GM12878 (cell line): ENCODE measurements at regions not wholly inside any gene's neighbourhood (a gene's known extent, or its start where the extent isn't known, plus 50 kb on each side); places are given as distances from the start of the nearest gene placed in this dataset.
"Not testable (repeated sequence)": the region's sequence is repeated elsewhere in the genome, so short reads cannot be mapped to it uniquely, and the experiment has no call there.

ENCODE experiments used
- ATAC-seq: fragments of 200-7000 bp; cut with Tn5 transposase; 3 replicates; pipeline ENCODE4 v1.9.1; 2020; ENCODE audit warnings: mild to moderate bottlenecking, moderate library complexity
- BruUV-seq: library from RNA; stranded (reverse); fragments of 400-500 nt; replicated peaks from 2 replicates; lab custom pipeline; 2021; lab: Mats Ljungman, UMichigan
- CTCF ChIA-PET: fragments of 300-600 bp; sonication (Branson Sonifier 250); formaldehyde crosslinking; extraction: SDS; loops from one replicate; lab custom pipeline; 2021; ENCODE audit warnings: inconsistent platforms; lab: Yijun Ruan, JAX
- POLR2A ChIA-PET: fragments of 350-600 bp; formaldehyde crosslinking; extraction: SDS; loops from one replicate; lab custom pipeline; 2021; ENCODE audit warnings: inconsistent platforms; lab: Charles Lee
- RAD21 ChIA-PET: fragments of 300-600 bp; sonication (Branson Sonifier 250); formaldehyde crosslinking; loops from one replicate; lab custom pipeline; 2023; ENCODE audit warnings: antibody characterized with exemption; ENCODE audit not compliant: unreplicated experiment; lab: Charles Lee
- SMC1A ChIA-PET: fragments of 300-600 bp; sonication (Branson Sonifier 250); formaldehyde crosslinking; loops from one replicate; lab custom pipeline; 2023; ENCODE audit not compliant: unreplicated experiment, uncharacterized antibody; lab: Charles Lee
- DNase-seq: peaks from one replicate; pipeline ENCODE4 v3.0.0-alpha.2; 2011; ENCODE audit warnings: low read depth, low spot score
- FAIRE-seq: peaks from 3 replicates; lab custom pipeline; 2011; peaks lifted over from hg19 to GRCh38; lab: Jason Lieb, UNC
- H2AFZ ChIP-seq: 2 replicates; pipeline ENCODE4 v1.6.0; 2011; ENCODE audit warnings: low read depth, low read length, control low read depth; ENCODE audit not compliant: control insufficient read depth
- H3K27ac ChIP-seq: 2 replicates; pipeline ENCODE4 v1.5.1; 2011; ENCODE audit warnings: control low read depth; ENCODE audit not compliant: control insufficient read depth, insufficient read depth
- H3K27me3 ChIP-seq, 2 experiments: replicated peaks in 1 of 2; 2 replicates each; pipeline versions ENCODE4 v1.6.0 to v1.6.1; 2011; ENCODE audit warnings: low read length in 1 of 2; ENCODE audit not compliant: control insufficient read depth in 2 of 2, insufficient read depth in 2 of 2
- H3K36me3 ChIP-seq, 2 experiments: 2 replicates each; pipeline ENCODE4 v1.5.1; 2011; ENCODE audit warnings: low read length in 1 of 2; ENCODE audit not compliant: control insufficient read depth in 2 of 2, insufficient read depth in 2 of 2
- H3K4me1 ChIP-seq: 2 replicates; pipeline ENCODE4 v1.6.1; 2011; ENCODE audit warnings: mild to moderate bottlenecking, low read length, moderate library complexity, mixed read lengths; ENCODE audit not compliant: control insufficient read depth, insufficient read depth
- H3K4me2 ChIP-seq: 2 replicates; pipeline ENCODE4 v1.6.0; 2011; ENCODE audit warnings: control low read depth; ENCODE audit not compliant: control insufficient read depth, insufficient read depth
- H3K4me3 ChIP-seq: fragments of 200-600 bp; sonication (generic); 2 replicates; pipeline ENCODE4 v1.5.1; 2016
- H3K79me2 ChIP-seq: 2 replicates; pipeline ENCODE4 v1.6.0; 2011; ENCODE audit warnings: low read length; ENCODE audit not compliant: control insufficient read depth, insufficient read depth
- H3K9ac ChIP-seq: 2 replicates; pipeline ENCODE4 v1.8.0; 2011; ENCODE audit warnings: low read length, control low read depth, mixed read lengths; ENCODE audit not compliant: control insufficient read depth, insufficient read depth
- H3K9me3 ChIP-seq: replicated peaks from 3 replicates; pipeline ENCODE4 v1.5.1; 2011; ENCODE audit warnings: mild to moderate bottlenecking, low read length; ENCODE audit not compliant: control insufficient read depth, insufficient read depth
- H4K20me1 ChIP-seq: 2 replicates; pipeline ENCODE4 v1.6.0; 2011; ENCODE audit not compliant: control insufficient read depth, insufficient read depth
- BCL3 ChIP-seq: IDR thresholded peaks from 2 replicates; pipeline ENCODE4 v1.6.1; 2011; ENCODE audit warnings: borderline replicate concordance, low read depth, mild to moderate bottlenecking, moderate library complexity, low read length; ENCODE audit not compliant: insufficient read depth, poor library complexity, severe bottlenecking
- CREM ChIP-seq: IDR thresholded peaks from 2 replicates; pipeline ENCODE4 v1.6.1; 2014; ENCODE audit warnings: antibody characterized with exemption, low read depth
- HDAC2 ChIP-seq: fragments of 200-600 bp; sonication (generic); IDR thresholded peaks from 2 replicates; pipeline ENCODE4 v1.6.1; 2017
- JUND ChIP-seq: IDR thresholded peaks from 2 replicates; pipeline ENCODE4 v1.6.1; 2012; ENCODE audit warnings: low read depth, mild to moderate bottlenecking, low read length, improper control_type of control experiment, moderate library complexity
- NR2F1 ChIP-seq: fragments of 450-650 bp; conservative IDR thresholded peaks from 2 replicates; pipeline ENCODE4 v1.6.1; 2017; ENCODE audit warnings: mild to moderate bottlenecking
- REST ChIP-seq: IDR thresholded peaks from 2 replicates; pipeline ENCODE4 v1.6.1; 2012; ENCODE audit warnings: mild to moderate bottlenecking, low read depth, low read length
- TARDBP ChIP-seq: IDR thresholded peaks from 2 replicates; pipeline ENCODE4 v1.6.1; 2016; ENCODE audit warnings: borderline replicate concordance
- ZNF207 ChIP-seq: fragments of 450-650 bp; IDR thresholded peaks from 2 replicates; pipeline ENCODE4 v1.6.1; 2014; ENCODE audit warnings: antibody characterized with exemption, mild to moderate bottlenecking, borderline replicate concordance
- ZNF217 ChIP-seq: fragments of 450-650 bp; IDR thresholded peaks from 2 replicates; pipeline ENCODE4 v1.6.1; 2017; ENCODE audit warnings: antibody characterized with exemption, mild to moderate bottlenecking
- WGBS: methylation state at CpG from one replicate; pipeline ENCODE4 v1.1.6; 2016; ENCODE audit warnings: low lambda C conversion rate; ENCODE audit not compliant: insufficient replicate concordance, insufficient coverage; ENCODE audit errors: missing lambda C conversion rate; 5-methylcytosine and 5-hydroxymethylcytosine counted together
- in situ Hi-C: fragments of 300-500 bp; cut with MboI; formaldehyde crosslinking; loops from 9 replicates; pipeline ENCODE4 v1.14.3; 2018; ENCODE audit warnings: mixed read lengths
- intact Hi-C: fragments of 100-400 bp; cut with micrococcal nuclease; formaldehyde crosslinking; loops from one replicate; pipeline ENCODE4 v1.14.2; 2022; ENCODE audit not compliant: unreplicated experiment

GRCh38 chr3:5608971-5609370 lies 421.5 kb downstream of the EDEM1 start:
- BruUV-seq, H3K4me3 ChIP-seq, H3K27ac ChIP-seq, H3K4me1 ChIP-seq, H2AFZ ChIP-seq, ATAC-seq, H3K9me3 ChIP-seq, H3K79me2 ChIP-seq, H3K4me2 ChIP-seq, FAIRE-seq, H3K36me3 ChIP-seq, in situ Hi-C loops, intact Hi-C loops, DNase-seq, H3K9ac ChIP-seq, H3K27me3 ChIP-seq, H4K20me1 ChIP-seq, CTCF ChIA-PET, SMC1A ChIA-PET, RAD21 ChIA-PET, POLR2A ChIA-PET: not testable (repeated sequence)
- WGBS, result 73% methylated on average over 4 of the region's 4 CpGs

GRCh38 chr3:5613599-5613998 lies 426.1 kb downstream of the EDEM1 start:
- Histone ChIP-seq H3K4me1 (no peaks in the 10 kb centered on the region), H3K9me3 (no peaks in the 10 kb centered on the region), H3K36me3 (no peaks in the 10 kb centered on the region), H3K27me3 (no peaks in the 10 kb centered on the region), H4K20me1 (no peaks in the 10 kb centered on the region), H3K4me3 (no peak overlapping the region), H3K79me2 (no peaks in the 10 kb centered on the region), H3K27ac (no peak overlapping the region), H3K9ac (no peak overlapping the region), H3K4me2 (no peak overlapping the region), H2AFZ (no peak overlapping the region)
- in situ Hi-C loops (no loop called here), intact Hi-C loops (no loop called here)
- DNase-seq, result no peak
- SMC1A ChIA-PET, result no interaction called here
- no TSS peak for BruUV-seq
- no peak for FAIRE-seq
- CTCF ChIA-PET, result interaction anchor here (0.9 kb wide), 1 partner anchor 10 kb away, joined by 3 read pairs; no protein-coding TSS in a partner anchor
- POLR2A ChIA-PET, result no interaction called here
- no peak for ATAC-seq
- RAD21 ChIA-PET, result no interaction called here
- WGBS, result 5% methylated on average over 3 of the region's 3 CpGs
- TF ChIP-seq JUND, result no peak
- TF ChIP-seq ZNF217, result no peak
- TF ChIP-seq ZNF207, result no peak
- TF ChIP-seq REST, result no peak
- TF ChIP-seq NR2F1, result no peak
- TF ChIP-seq CREM, result no peak
- no peak for TF ChIP-seq HDAC2
- TF ChIP-seq BCL3, result no peak
- TF ChIP-seq TARDBP, result no peak
- TF ChIP-seq, all 136 proteins: peak for 0
